Brain microvascular endothelial cell (primary cell): ENCODE measurements at regions not wholly inside any gene's neighbourhood (a gene's known extent, or its start where the extent isn't known, plus 50 kb on each side); places are given as distances from the start of the nearest gene placed in this dataset.

ENCODE experiments used
- DNase-seq: peaks from one replicate; pipeline ENCODE4 v3.0.0-alpha.2; 2020
- H3K27ac ChIP-seq: fragments of 250-450 bp; sonication (Bioruptor Pico); 2 replicates; pipeline ENCODE4 v1.5.1; 2020; ENCODE audit warnings: mild to moderate bottlenecking, moderate library complexity
- H3K27me3 ChIP-seq: fragments of 250-450 bp; sonication (Bioruptor Pico); replicated peaks from 2 replicates; pipeline ENCODE4 v1.5.1; 2020; ENCODE audit warnings: mild to moderate bottlenecking
- H3K36me3 ChIP-seq: fragments of 250-450 bp; sonication (Bioruptor Pico); replicated peaks from 2 replicates; pipeline ENCODE4 v1.5.1; 2020; ENCODE audit warnings: mild to moderate bottlenecking
- H3K4me3 ChIP-seq: 2 replicates; pipeline ENCODE4 v1.5.1; 2011; ENCODE audit warnings: low read depth, mild to moderate bottlenecking, control low read depth, low read length, moderate library complexity
- in situ Hi-C: cut with HindIII; loops from 2 replicates; pipeline ENCODE4 v1.10.0; 2017; ENCODE audit warnings: low sequenced_read_pairs, low pct_ligation_motif_present
- TF ChIP-seq, protein P1 (sequence below): IDR thresholded peaks from 2 replicates; pipeline ENCODE4 v1.5.1; 2011; ENCODE audit warnings: low read depth, mild to moderate bottlenecking, moderate library complexity, low read length, control low read depth, inconsistent platforms; ENCODE audit errors: missing control alignments

GRCh38 chr6:114432400-114432799 lies 89.6 kb upstream of the HS3ST5 start:
- TF ChIP-seq, protein P1, sequence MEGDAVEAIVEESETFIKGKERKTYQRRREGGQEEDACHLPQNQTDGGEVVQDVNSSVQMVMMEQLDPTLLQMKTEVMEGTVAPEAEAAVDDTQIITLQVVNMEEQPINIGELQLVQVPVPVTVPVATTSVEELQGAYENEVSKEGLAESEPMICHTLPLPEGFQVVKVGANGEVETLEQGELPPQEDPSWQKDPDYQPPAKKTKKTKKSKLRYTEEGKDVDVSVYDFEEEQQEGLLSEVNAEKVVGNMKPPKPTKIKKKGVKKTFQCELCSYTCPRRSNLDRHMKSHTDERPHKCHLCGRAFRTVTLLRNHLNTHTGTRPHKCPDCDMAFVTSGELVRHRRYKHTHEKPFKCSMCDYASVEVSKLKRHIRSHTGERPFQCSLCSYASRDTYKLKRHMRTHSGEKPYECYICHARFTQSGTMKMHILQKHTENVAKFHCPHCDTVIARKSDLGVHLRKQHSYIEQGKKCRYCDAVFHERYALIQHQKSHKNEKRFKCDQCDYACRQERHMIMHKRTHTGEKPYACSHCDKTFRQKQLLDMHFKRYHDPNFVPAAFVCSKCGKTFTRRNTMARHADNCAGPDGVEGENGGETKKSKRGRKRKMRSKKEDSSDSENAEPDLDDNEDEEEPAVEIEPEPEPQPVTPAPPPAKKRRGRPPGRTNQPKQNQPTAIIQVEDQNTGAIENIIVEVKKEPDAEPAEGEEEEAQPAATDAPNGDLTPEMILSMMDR: no peak
- H3K27me3 ChIP-seq: no peaks in the 10 kb centered on the region
- no peak overlapping the region for H3K27ac ChIP-seq
- no peak overlapping the region for H3K4me3 ChIP-seq
- H3K36me3 ChIP-seq: no peaks in the 10 kb centered on the region
- in situ Hi-C loops: no loop called here
- no peak for DNase-seq

- Histone ChIP-seq H3K27me3 (no peaks in the 10 kb centered on the region), H3K36me3 (no peaks in the 10 kb centered on the region), H3K27ac (no peak overlapping the region), H3K4me3 (no peak overlapping the region)
- TF ChIP-seq, protein P1: no peak
- in situ Hi-C loops: no loop called here
- no peak for DNase-seq
These were observed 88.8 kb upstream of the HS3ST5 start for GRCh38 chr6:114431641-114432040.

GRCh38 chr6:114430534-114431124 lies 87.8 kb upstream of the HS3ST5 start:
- no peaks in the 10 kb centered on the region for H3K36me3 ChIP-seq
- no peak overlapping the region for H3K27ac ChIP-seq
- in situ Hi-C loops: no loop called here
- no peak for DNase-seq
- no peak overlapping the region for H3K4me3 ChIP-seq
- TF ChIP-seq, protein P1: no peak
- H3K27me3 ChIP-seq: no peaks in the 10 kb centered on the region

DNA sequence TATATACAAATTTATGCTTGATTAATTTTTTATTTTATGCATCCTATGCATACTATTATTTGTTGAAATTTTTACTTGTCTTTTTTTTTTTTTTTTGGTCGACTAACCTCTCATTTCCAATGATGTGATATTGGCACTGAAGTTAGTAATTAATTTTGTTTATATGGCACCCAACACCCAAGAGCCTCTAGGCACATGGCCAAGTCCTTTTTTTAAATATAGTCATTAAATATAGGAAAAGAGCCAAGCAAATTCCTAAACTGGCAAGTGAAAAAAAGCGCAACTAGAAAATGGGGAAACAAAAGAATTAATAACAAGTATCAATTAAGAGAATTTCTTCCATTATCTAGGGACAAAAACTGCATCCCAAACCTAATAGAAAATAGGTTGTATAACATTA lies 85.5 kb upstream of the HS3ST5 start:
- in situ Hi-C loops: no loop called here
- H3K4me3 ChIP-seq: no peak overlapping the region

DNA sequence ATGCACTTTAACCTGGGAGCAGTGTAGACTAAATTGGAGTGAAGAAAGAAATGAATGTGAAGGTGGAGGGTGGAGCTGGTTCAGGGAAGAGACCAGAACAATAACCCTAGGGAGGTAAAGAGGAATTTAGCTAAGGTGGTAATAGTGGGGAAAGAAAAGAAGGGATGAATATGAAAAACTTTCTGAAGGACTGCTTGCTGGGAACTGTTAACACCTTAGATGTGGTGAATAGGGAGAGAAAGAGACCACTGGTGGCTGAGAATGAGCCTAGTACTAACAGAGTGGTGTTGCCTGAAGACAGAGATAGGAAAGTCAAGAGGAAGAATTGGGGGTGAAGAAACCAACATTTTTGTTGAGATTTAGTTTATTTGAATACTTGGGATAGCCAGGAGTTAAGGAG lies 78.4 kb upstream of the HS3ST5 start:
- TF ChIP-seq, protein P1: no peak
- Histone ChIP-seq H3K36me3 (no peaks in the 10 kb centered on the region), H3K27me3 (no peaks in the 10 kb centered on the region), H3K27ac (no peak overlapping the region), H3K4me3 (no peak overlapping the region)
- in situ Hi-C loops: no loop called here
- DNase-seq: no peak

More for the DNA sequence above, 85.5 kb upstream of the HS3ST5 start:
- no peaks in the 10 kb centered on the region for H3K36me3 ChIP-seq
- TF ChIP-seq, protein P1: no peak
- H3K27me3 ChIP-seq: no peaks in the 10 kb centered on the region
- H3K27ac ChIP-seq: no peak overlapping the region
- no peak for DNase-seq

DNA sequence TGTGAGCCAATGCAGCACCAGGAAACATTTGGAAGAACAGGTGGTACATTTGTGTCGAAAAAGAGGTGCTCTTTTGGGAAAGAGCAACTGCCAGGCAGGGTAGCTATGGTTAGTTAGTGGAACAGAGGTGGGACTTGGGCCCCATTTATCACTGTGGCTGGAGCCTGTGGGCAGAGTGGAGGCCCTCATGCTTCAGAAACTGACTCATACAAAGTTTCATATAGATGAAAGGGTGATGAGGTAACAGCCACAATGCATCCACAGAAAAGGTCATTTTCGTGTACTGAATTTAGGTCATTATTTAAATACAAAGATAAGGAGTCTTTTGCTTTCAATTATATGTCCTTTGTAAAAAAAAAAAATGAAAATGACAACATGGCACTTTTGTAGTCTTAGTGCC lies 76.4 kb upstream of the HS3ST5 start:
- no peak overlapping the region for H3K27ac ChIP-seq
- H3K36me3 ChIP-seq: no peaks in the 10 kb centered on the region
- DNase-seq: no peak

More for the DNA sequence above, 76.4 kb upstream of the HS3ST5 start:
- no peak overlapping the region for H3K4me3 ChIP-seq
- in situ Hi-C loops: no loop called here
- no peaks in the 10 kb centered on the region for H3K27me3 ChIP-seq
- TF ChIP-seq, protein P1: no peak
